GM12874 (cell line): ENCODE measurements at regions not wholly inside any gene's neighbourhood (a gene's known extent, or its start where the extent isn't known, plus 50 kb on each side); places are given as distances from the start of the nearest gene placed in this dataset.

Experiments
- TF ChIP-seq, protein P1 (sequence below): IDR thresholded peaks from 2 replicates; pipeline ENCODE4 v1.5.1; 2011; ENCODE audit warnings: low read depth, mild to moderate bottlenecking, control low read depth, low read length, moderate library complexity; ENCODE audit not compliant: insufficient read depth

DNA sequence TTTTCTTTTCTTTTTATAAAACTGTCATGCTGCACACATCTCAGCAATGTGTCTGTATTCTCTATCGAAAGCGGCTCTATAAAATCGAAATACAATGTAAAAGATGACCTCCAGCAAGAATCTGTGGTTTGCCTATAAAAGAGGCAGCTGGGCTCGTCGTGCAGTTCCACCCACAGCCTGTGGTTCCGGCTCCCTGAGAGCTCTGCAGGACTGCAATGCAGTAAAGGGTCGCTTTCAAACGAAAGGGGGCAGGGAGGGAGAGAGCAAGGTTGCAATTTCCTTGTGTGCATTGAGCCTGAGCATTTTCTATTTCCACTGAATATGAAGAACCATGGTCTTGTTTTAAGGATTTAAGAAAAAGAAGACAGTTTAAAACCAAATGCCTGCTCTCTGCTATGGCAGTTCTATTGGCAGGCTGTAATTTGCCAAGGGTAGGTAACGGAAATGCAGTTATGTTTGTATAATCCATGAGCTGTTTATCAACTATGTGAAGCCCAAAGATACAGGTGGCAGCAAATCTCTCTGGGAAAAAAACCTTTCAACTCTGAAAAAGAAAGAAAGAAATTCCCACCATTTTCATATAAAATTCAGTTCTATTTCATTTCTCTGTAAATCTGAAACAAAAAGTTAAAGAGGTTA is 236.5 kb downstream of the HACE1 start:
- TF ChIP-seq, protein P1, sequence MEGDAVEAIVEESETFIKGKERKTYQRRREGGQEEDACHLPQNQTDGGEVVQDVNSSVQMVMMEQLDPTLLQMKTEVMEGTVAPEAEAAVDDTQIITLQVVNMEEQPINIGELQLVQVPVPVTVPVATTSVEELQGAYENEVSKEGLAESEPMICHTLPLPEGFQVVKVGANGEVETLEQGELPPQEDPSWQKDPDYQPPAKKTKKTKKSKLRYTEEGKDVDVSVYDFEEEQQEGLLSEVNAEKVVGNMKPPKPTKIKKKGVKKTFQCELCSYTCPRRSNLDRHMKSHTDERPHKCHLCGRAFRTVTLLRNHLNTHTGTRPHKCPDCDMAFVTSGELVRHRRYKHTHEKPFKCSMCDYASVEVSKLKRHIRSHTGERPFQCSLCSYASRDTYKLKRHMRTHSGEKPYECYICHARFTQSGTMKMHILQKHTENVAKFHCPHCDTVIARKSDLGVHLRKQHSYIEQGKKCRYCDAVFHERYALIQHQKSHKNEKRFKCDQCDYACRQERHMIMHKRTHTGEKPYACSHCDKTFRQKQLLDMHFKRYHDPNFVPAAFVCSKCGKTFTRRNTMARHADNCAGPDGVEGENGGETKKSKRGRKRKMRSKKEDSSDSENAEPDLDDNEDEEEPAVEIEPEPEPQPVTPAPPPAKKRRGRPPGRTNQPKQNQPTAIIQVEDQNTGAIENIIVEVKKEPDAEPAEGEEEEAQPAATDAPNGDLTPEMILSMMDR: no peak

DNA sequence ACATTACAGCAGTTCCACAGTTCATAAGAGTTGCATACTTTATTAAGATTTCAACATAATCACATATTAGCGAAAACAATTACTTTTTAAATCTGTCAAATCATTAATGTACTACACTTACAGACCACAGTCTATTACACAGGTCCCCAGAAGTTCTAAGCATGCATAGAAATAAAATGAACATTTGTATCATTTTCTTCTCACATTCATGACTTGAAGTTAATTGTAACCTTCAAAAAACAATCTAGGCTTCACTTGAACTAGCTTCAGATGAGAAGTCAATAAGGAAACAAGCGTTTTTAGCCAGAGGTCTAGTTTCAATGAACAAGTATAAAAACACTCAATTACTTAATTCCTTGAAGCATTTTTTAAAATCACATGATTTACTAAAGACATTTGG is 238.3 kb downstream of the HACE1 start:
- TF ChIP-seq, protein P1: no peak

DNA sequence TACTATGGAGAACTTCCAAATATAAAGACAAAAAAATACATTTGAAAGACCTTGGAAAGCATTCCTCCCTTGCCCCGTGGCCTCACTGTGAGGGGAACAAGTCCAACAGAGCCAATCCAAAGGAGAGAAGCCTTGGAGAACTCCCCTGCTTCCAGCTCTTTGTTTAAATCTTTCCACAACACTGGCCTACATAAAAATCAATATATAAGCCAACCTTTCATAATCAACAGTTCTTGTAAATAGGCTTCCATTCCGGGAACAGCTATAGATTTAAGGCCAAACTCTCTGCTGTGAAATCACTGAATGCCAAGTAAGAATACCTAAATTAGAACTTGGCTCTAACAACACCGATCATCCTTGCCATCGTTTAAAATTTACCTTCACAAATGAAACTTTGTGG is 242.1 kb downstream of the HACE1 start:
- TF ChIP-seq, protein P1: no peak

DNA sequence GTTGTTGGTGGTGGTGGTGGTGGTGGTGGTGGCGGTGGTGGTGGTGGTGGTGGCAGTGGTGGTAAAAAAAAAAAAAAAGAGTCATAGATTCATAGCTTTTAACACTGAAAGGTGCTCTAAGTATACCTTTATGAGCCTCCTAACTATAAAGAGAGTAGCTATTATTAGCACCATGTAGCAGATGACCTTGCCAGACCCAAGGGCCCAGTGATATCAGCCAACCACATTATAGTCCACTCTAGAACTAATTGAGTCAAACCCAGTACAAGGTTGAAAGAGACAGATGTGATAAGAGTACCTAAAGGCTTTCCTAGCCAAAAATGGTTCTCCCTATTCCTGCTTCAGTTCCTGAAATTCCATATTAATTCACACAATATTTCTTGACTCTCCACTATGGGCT is 245.3 kb downstream of the HACE1 start:
- TF ChIP-seq, protein P1: no peak

DNA sequence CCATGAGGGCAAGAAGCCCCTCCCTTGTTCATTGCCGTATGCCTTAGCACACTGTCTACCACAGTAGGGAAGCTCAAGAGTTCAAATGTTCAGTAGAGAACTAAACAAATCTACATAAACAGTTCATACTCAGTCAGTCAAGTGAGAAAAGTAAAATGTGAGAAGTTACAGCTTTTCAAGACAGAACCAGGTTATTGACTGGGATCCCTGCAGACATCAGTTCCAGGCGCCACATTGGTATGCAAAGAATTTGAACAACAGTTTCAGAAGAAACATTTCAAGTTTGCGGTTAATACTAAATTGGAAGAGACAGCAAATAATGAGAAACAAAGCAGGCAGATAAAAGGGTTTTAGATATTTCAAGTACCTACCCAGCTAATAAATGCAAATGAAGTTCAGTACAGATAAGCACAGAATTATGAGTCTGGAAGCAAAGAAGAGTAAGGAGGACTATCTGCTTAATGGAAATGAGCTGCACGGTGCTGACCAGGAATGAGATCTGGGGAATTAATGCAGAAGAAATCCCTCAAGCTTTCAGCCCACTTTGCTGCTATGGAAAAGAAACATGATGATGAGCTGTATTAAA is 246.2 kb downstream of the HACE1 start:
- TF ChIP-seq, protein P1: no peak

DNA sequence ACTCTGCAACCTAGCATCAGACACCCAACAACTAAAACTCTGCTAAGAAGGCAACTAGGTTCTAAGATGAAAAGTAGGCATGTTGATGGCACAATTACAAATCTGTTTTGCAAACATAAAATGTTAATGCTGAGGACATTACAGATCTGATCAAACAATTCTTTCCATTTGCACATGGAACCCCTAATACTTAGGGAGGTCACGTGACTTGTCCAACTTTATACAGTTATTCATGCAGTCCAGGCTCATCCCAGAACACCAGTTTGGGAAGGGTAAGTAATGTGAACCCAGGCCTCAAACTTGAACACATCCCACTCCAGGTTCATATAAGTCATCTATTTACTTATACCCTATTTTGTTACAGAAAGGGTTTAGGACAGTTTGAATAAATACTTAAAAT is 247.2 kb downstream of the HACE1 start:
- TF ChIP-seq, protein P1: no peak

DNA sequence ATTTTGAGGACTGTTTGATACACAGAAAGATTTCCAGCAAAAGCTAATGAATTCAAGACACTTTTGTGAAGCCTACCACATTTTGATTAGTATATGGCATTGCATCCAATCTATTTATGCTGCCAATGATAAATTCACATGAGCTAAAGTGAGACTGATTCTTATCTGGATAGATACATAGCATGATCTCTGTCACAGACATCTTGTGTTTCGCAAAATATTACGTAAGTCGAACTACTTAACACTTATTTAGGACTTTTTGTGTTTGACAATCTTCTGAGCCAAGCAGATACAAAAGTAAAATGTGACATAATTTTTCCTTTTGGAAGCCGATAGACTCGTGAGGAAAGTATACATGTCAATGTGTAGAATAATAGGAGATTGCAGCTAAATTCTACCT is 251.6 kb downstream of the HACE1 start:
- TF ChIP-seq, protein P1: no peak

DNA sequence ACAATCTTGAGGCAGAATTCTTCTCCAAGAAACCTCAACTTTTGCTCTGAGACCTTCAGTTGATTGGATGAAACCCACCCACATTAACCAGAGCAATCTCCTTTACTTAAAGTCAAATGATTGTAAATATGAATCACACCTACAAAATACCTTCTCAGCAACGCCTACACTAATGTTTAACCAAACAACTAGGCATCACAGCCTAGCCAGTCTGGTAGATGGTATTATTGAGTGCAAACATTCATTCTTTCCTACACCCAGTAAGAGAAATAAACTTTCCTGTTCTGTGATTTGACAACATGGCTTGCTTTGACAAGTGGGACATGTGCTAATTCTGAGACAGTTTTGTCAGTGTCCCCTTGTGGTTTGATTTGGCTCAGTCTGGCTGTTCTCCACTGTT is 252.2 kb downstream of the HACE1 start:
- TF ChIP-seq, protein P1: no peak
